PFSK-1 (cell line): ENCODE measurements at regions not wholly inside any gene's neighbourhood (a gene's known extent, or its start where the extent isn't known, plus 50 kb on each side); places are given as distances from the start of the nearest gene placed in this dataset.

Experiments
- FOXP2 ChIP-seq: optimal IDR thresholded peaks from 2 replicates; pipeline ENCODE3; 2011; ENCODE audit warnings: borderline replicate concordance, control low read depth, inconsistent platforms; ENCODE audit not compliant: insufficient read depth; ENCODE audit errors: extremely low read length, extremely low read depth
- POLR2AphosphoS5 ChIP-seq: IDR thresholded peaks from 2 replicates; pipeline ENCODE4 v1.6.1; 2012; ENCODE audit warnings: low read depth, mild to moderate bottlenecking, control low read depth, low read length, moderate library complexity
- SIN3A ChIP-seq: IDR thresholded peaks from 2 replicates; pipeline ENCODE4 v1.6.1; 2012; ENCODE audit warnings: mild to moderate bottlenecking, low read length, moderate library complexity, borderline replicate concordance; ENCODE audit not compliant: insufficient read depth
- TAF1 ChIP-seq: IDR thresholded peaks from 2 replicates; pipeline ENCODE4 v1.6.1; 2012; ENCODE audit warnings: low read length, control low read depth, borderline replicate concordance; ENCODE audit not compliant: insufficient read depth
- TF ChIP-seq, protein P1 (sequence below), 2 experiments: IDR thresholded peaks; 2 replicates each; pipeline versions ENCODE4 v1.6.1 to v1.8.0; 2011 to 2012; ENCODE audit warnings: low read depth in 2 of 2, low read length in 2 of 2, control low read depth in 1 of 2, inconsistent platforms in 1 of 2, mild to moderate bottlenecking in 1 of 2, moderate library complexity in 1 of 2; ENCODE audit not compliant: insufficient read depth in 1 of 2

DNA sequence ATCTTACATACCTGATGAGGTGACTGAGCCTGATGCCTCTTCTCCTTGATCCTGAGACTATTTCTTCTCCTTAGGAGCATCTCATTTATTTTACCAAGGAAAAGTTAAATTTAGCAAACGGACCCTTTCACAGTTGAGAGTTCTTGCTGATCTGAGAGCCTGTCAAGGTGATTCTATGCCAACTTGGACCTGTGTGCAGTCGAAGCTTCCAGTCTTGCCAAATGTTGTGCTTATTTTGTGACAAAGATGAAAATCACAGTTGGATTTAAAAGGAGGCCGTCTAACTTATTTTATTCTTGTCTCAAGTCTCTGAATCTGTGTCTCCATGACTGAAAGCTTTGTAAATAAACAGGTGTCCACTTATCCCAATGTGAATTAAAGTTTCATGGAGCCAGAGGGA is 296.3 kb upstream of the EPHA3 start:
- no peak for TF ChIP-seq SIN3A
- no peak for TF ChIP-seq POLR2AphosphoS5
- TF ChIP-seq TAF1: no peak
- TF ChIP-seq, protein P1, sequence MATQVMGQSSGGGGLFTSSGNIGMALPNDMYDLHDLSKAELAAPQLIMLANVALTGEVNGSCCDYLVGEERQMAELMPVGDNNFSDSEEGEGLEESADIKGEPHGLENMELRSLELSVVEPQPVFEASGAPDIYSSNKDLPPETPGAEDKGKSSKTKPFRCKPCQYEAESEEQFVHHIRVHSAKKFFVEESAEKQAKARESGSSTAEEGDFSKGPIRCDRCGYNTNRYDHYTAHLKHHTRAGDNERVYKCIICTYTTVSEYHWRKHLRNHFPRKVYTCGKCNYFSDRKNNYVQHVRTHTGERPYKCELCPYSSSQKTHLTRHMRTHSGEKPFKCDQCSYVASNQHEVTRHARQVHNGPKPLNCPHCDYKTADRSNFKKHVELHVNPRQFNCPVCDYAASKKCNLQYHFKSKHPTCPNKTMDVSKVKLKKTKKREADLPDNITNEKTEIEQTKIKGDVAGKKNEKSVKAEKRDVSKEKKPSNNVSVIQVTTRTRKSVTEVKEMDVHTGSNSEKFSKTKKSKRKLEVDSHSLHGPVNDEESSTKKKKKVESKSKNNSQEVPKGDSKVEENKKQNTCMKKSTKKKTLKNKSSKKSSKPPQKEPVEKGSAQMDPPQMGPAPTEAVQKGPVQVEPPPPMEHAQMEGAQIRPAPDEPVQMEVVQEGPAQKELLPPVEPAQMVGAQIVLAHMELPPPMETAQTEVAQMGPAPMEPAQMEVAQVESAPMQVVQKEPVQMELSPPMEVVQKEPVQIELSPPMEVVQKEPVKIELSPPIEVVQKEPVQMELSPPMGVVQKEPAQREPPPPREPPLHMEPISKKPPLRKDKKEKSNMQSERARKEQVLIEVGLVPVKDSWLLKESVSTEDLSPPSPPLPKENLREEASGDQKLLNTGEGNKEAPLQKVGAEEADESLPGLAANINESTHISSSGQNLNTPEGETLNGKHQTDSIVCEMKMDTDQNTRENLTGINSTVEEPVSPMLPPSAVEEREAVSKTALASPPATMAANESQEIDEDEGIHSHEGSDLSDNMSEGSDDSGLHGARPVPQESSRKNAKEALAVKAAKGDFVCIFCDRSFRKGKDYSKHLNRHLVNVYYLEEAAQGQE (IDR thresholded peaks at IDR 0.05; ENCODE audit: insufficient read depth in 1 of 2, low read depth in 2 of 2, low read length in 2 of 2): no peak
- no peak for TF ChIP-seq FOXP2

DNA sequence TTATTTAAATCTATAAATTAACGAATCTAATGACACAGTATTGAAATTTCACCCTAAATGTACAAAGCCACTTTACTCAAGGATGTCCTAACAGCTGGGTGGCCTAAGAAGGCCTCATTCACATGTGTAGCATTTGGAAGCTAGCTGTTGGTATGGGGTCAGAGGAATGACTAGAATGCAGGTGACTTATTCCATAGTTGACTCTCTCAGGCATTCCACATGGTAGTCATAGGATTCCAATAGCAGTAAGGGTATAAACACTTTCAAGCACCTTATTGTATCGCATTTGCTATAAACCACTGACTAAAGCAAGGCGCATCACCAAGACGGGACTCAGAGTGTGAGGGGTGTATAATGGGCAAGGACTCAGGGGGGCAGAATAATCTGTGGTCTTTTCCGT is 294.8 kb upstream of the EPHA3 start:
- TF ChIP-seq FOXP2 (no peak), TAF1 (no peak), POLR2AphosphoS5 (no peak), SIN3A (no peak)
- TF ChIP-seq, protein P1 (IDR thresholded peaks at IDR 0.05; ENCODE audit: insufficient read depth in 1 of 2, low read depth in 2 of 2, low read length in 2 of 2): no peak

DNA sequence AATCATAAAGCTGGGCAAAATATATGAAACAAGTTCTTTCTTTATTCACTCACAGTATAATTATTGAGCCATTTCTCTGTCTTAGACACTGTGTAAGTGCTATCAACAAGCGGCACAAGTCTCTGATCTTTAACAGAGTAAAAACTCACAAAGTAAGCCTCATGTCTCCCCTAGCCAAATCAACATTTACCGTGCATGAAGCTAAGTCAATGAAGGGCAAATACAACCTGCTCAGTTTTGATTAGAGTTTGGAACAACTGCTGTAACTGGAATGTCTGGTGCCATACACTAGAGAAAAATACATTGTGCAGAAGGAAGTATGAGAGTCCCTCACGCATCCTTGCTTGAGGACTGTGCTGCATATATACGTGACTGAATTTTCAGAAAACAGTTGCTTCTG is 291.0 kb upstream of the EPHA3 start:
- no peak for TF ChIP-seq POLR2AphosphoS5

DNA sequence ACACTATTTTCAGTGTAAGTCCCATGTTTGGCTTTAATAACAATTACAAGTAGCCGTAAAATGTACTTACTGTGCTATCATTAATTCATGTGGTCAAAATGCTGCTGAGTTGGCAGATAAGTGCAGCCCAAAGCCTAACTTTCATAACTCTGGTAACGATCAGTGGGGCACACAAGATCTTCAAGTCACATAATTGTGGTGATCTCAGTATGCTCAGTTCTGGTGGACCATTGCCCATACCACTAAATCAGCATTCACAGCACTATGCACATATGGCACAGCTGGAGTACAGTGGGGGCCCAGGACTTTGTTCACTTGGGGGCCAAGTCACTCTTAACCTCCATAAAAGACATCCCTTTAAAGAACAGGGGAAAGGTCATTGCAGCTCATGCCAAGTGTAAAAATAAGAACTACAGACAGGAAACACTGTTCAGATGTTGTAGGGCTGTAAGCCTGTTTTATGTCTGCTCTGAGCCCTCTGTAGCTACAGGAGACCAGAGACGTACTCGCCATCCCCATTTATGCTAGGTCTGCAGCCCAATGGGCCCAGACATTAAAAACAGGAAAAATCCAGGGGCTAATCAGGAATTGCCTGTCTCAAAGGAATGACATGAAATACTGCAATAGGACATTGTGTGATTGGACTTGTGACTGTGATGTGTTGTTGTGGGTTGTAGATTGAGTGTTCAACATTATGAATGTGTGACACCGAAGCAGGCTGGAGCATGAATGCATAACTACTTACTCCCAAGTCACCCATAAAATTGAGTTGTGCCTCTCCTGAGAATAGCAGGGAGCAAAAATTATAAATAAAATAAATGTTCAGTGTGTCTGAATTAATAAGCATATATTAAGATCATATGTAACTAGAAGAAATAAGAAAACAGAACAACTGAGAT is 282.5 kb upstream of the EPHA3 start:
- TF ChIP-seq POLR2AphosphoS5 (no peak), SIN3A (no peak), FOXP2 (no peak), TAF1 (no peak)
- TF ChIP-seq, protein P1 (IDR thresholded peaks at IDR 0.05; ENCODE audit: insufficient read depth in 1 of 2, low read depth in 2 of 2, low read length in 2 of 2): no peak

DNA sequence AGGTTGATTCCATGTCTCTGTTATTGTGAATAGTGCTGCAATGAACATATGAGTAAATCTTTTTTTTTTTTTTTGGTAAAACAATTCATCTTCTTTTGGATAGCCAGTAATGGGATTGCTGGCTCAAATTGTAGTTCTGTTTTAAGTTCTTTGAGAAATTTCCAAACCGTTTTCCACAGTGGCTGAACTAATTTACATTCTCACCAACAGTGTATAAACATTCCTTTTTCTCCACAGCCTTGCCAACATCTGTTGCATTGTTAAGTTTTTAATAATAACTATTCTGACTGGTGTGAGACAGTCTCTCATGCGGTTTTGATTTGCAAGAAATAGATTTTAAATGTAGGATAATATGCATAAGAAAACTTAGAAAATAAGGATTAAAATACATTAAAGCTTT is 279.0 kb upstream of the EPHA3 start:
- no peak for TF ChIP-seq POLR2AphosphoS5
- no peak for TF ChIP-seq FOXP2
- no peak for TF ChIP-seq SIN3A
- TF ChIP-seq TAF1: no peak
- TF ChIP-seq, protein P1 (IDR thresholded peaks at IDR 0.05; ENCODE audit: insufficient read depth in 1 of 2, low read depth in 2 of 2, low read length in 2 of 2): no peak
